ENCODE measurements at regions not wholly inside any gene's neighbourhood (a gene's known extent, or its start where the extent isn't known, plus 50 kb on each side); places are given as distances from the start of the nearest gene placed in this dataset.

GRCh38 chr4:12884846-12885796 is 599.0 kb downstream of the RAB28 start:
- no peak for DNase-seq (ENCODE audit: extremely low read depth, low read depth, low spot score)

- no peak for DNase-seq (ENCODE audit: extremely low read depth, low read depth, low spot score)
Measured at GRCh38 chr4:12881945-12882584, 602.1 kb downstream of the RAB28 start.

GRCh38 chr4:12880844-12881243 is 603.3 kb downstream of the RAB28 start:
- DNase-seq (ENCODE audit: extremely low read depth, low read depth, low spot score) = no peak

- no peak for DNase-seq (ENCODE audit: extremely low read depth, low read depth, low spot score)
Measured at GRCh38 chr4:12879496-12879895, 604.6 kb downstream of the RAB28 start.

- DNase-seq (ENCODE audit: extremely low read depth, low read depth, low spot score) = no peak
Measured at GRCh38 chr4:12875640-12876243, 608.4 kb downstream of the RAB28 start.

GRCh38 chr4:12873351-12873750 is 610.8 kb downstream of the RAB28 start:
- no peak for DNase-seq (ENCODE audit: extremely low read depth, low read depth, low spot score)

GRCh38 chr4:12861422-12861821 is 622.7 kb downstream of the RAB28 start:
- DNase-seq (ENCODE audit: extremely low read depth, low read depth, low spot score) = no peak

- DNase-seq (ENCODE audit: extremely low read depth, low read depth, low spot score) = peak; percentile 27
Measured at GRCh38 chr4:12852338-12853307, 631.5 kb downstream of the RAB28 start.

GRCh38 chr4:12846368-12846767 is 637.8 kb downstream of the RAB28 start:
- DNase-seq (ENCODE audit: extremely low read depth, low read depth, low spot score) = no peak

GRCh38 chr4:12844141-12844540 is 640.0 kb downstream of the RAB28 start:
- DNase-seq (ENCODE audit: extremely low read depth, low read depth, low spot score) = no peak

- DNase-seq (ENCODE audit: extremely low read depth, low read depth, low spot score) = no peak
Measured at GRCh38 chr4:12827966-12828365, 656.2 kb downstream of the RAB28 start.

GRCh38 chr4:12791536-12791935 is 692.6 kb downstream of the RAB28 start:
- DNase-seq (ENCODE audit: extremely low read depth, low read depth, low spot score) = no peak

- DNase-seq (ENCODE audit: extremely low read depth, low read depth, low spot score) = no peak
Measured at GRCh38 chr4:12787261-12787660, 696.9 kb downstream of the RAB28 start.

GRCh38 chr4:12778706-12779105 is 705.4 kb downstream of the RAB28 start:
- DNase-seq (ENCODE audit: extremely low read depth, low read depth, low spot score) = no peak

GRCh38 chr4:12778191-12778590 is 705.9 kb downstream of the RAB28 start:
- no peak for DNase-seq (ENCODE audit: extremely low read depth, low read depth, low spot score)

- no peak for DNase-seq (ENCODE audit: extremely low read depth, low read depth, low spot score)
Measured at GRCh38 chr4:12770351-12770750, 713.8 kb downstream of the RAB28 start.

GRCh38 chr4:12761694-12762093 is 722.4 kb downstream of the RAB28 start:
- DNase-seq (ENCODE audit: extremely low read depth, low read depth, low spot score) = no peak

GRCh38 chr4:12747154-12747553 is 737.0 kb downstream of the RAB28 start:
- no peak for DNase-seq (ENCODE audit: extremely low read depth, low read depth, low spot score)

GRCh38 chr4:12746221-12746620 is 737.9 kb downstream of the RAB28 start:
- no peak for DNase-seq (ENCODE audit: extremely low read depth, low read depth, low spot score)

- DNase-seq (ENCODE audit: extremely low read depth, low read depth, low spot score) = no peak
Measured at GRCh38 chr4:12734586-12734985, 749.6 kb downstream of the RAB28 start.

GRCh38 chr4:12729384-12729783 is 754.8 kb downstream of the RAB28 start:
- DNase-seq (ENCODE audit: extremely low read depth, low read depth, low spot score) = no peak
